Epithelial cell of proximal tubule (primary cell): ENCODE measurements at regions not wholly inside any gene's neighbourhood (a gene's known extent, or its start where the extent isn't known, plus 50 kb on each side); places are given as distances from the start of the nearest gene placed in this dataset.
"Not testable (repeated sequence)": the region's sequence is repeated elsewhere in the genome, so short reads cannot be mapped to it uniquely, and the experiment has no call there.

ENCODE experiments used
- DNase-seq: peaks from one replicate; pipeline ENCODE4 v3.0.0-alpha.2; 2011; ENCODE audit warnings: low read depth
- H3K4me3 ChIP-seq: 2 replicates; pipeline ENCODE4 v1.5.1; 2011; ENCODE audit warnings: low read depth, mild to moderate bottlenecking, low read length
- CTCF ChIP-seq: conservative IDR thresholded peaks from 2 replicates; pipeline ENCODE4 v1.5.1; 2012; ENCODE audit warnings: low read depth, mild to moderate bottlenecking, low read length

GRCh38 chr12:47367912-47368537, 288.3 kb upstream of the AMIGO2 start:
- no peak for DNase-seq
- TF ChIP-seq CTCF = no peak
- no peak overlapping the region for H3K4me3 ChIP-seq

GRCh38 chr12:47366579-47366978, 286.8 kb upstream of the AMIGO2 start:
- no peak for DNase-seq
- no peak overlapping the region for H3K4me3 ChIP-seq
- no peak for TF ChIP-seq CTCF

- DNase-seq = no peak
- no peak overlapping the region for H3K4me3 ChIP-seq
- no peak for TF ChIP-seq CTCF
Measured at GRCh38 chr12:47366157-47366556, 286.4 kb upstream of the AMIGO2 start.

GRCh38 chr12:47365443-47366076, 285.8 kb upstream of the AMIGO2 start:
- not testable (repeated sequence) for H3K4me3 ChIP-seq, DNase-seq

GRCh38 chr12:47364261-47364660, 284.5 kb upstream of the AMIGO2 start:
- no peak for TF ChIP-seq CTCF
- no peak for DNase-seq
- H3K4me3 ChIP-seq = no peak overlapping the region

GRCh38 chr12:47362126-47362705, 282.5 kb upstream of the AMIGO2 start:
- no peak for DNase-seq
- H3K4me3 ChIP-seq = no peak overlapping the region
- TF ChIP-seq CTCF = no peak

- no peak for TF ChIP-seq CTCF
- no peak for DNase-seq
- no peak overlapping the region for H3K4me3 ChIP-seq
Measured at GRCh38 chr12:47361389-47362021, 281.7 kb upstream of the AMIGO2 start.
